Parathyroid adenoma (tissue), 2 donors: ENCODE measurements at regions not wholly inside any gene's neighbourhood (a gene's known extent, or its start where the extent isn't known, plus 50 kb on each side); places are given as distances from the start of the nearest gene placed in this dataset.

Experiments
- H2AFZ ChIP-seq: fragments of 300-600 bp; sonication (generic); one replicate; pipeline ENCODE4 v1.7.0; 2017; ENCODE audit warnings: antibody characterized with exemption, mild to moderate bottlenecking
- H3K27ac ChIP-seq: fragments of 300-600 bp; sonication (generic); one replicate; pipeline ENCODE4 v1.7.0; 2017
- H3K27me3 ChIP-seq: fragments of 300-600 bp; sonication (generic); one replicate; pipeline ENCODE4 v1.7.0; 2017; ENCODE audit warnings: low read length; ENCODE audit not compliant: control insufficient read depth, insufficient read depth
- H3K36me3 ChIP-seq: fragments of 300-600 bp; sonication (generic); one replicate; pipeline ENCODE4 v1.7.0; 2017; ENCODE audit warnings: low read length; ENCODE audit not compliant: control insufficient read depth, insufficient read depth
- H3K4me1 ChIP-seq: fragments of 300-600 bp; sonication (generic); one replicate; pipeline ENCODE4 v1.7.0; 2017; ENCODE audit warnings: control low read depth
- H3K4me2 ChIP-seq: fragments of 300-600 bp; sonication (generic); one replicate; pipeline ENCODE4 v1.7.0; 2017; ENCODE audit warnings: low read length
- H3K4me3 ChIP-seq: fragments of 300-600 bp; sonication (generic); one replicate; pipeline ENCODE4 v1.7.0; 2017; ENCODE audit warnings: low read depth, low read length
- H3K79me2 ChIP-seq: fragments of 300-600 bp; sonication (generic); one replicate; pipeline ENCODE4 v1.7.0; 2017; ENCODE audit warnings: control low read depth
- H3K9ac ChIP-seq: fragments of 300-600 bp; sonication (generic); one replicate; pipeline ENCODE4 v1.7.0; 2017; ENCODE audit warnings: mild to moderate bottlenecking
- H3K9me3 ChIP-seq: fragments of 300-600 bp; sonication (generic); one replicate; pipeline ENCODE4 v1.7.0; 2017; ENCODE audit warnings: low read length; ENCODE audit not compliant: control insufficient read depth
- TF ChIP-seq, protein P1 (sequence below): fragments of 300-600 bp; sonication (generic); IDR thresholded peaks from one replicate; pipeline ENCODE4 v1.7.0; 2017; ENCODE audit warnings: antibody characterized with exemption, mild to moderate bottlenecking
- donor health status: primary hyperparathyroidism.

DNA sequence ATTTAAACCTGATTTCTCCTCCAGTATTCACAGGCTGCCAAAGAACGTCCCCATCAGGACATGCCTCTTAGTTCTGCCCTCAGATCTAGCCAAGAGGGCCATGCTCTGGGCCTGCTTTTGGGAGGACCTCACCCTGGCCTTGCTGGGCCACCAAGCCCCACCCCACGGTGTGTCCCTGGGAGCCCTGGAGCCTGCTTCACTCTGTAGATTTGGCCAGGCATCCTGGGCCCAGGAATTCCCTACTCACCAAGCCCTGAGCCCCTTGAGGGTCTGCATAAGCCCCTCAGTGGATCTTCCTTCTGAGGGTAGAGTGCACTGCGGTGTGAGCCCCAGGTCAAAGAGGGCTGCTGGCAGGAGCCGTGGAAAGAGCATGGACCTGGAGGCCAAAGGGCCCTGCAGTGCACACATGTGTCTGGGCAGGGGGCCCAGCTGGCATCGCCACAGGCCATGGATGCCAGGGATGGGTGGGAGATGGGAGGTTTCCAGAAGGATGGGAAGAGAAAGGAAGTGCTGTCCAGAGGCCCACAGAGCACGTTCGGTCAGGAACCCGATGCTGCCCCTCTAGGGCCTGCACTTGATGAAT lies 98.0 kb downstream of the DACT2 start:
- no peak overlapping the region for H3K27ac ChIP-seq
- H3K4me3 ChIP-seq: no peak overlapping the region
- no peak overlapping the region for H3K9ac ChIP-seq
- no peaks in the 10 kb centered on the region for H3K79me2 ChIP-seq
- no peaks in the 10 kb centered on the region for H3K4me1 ChIP-seq
- H3K4me2 ChIP-seq: no peak overlapping the region
- H3K9me3 ChIP-seq: no peaks in the 10 kb centered on the region
- H2AFZ ChIP-seq: no peak overlapping the region
- TF ChIP-seq, protein P1, sequence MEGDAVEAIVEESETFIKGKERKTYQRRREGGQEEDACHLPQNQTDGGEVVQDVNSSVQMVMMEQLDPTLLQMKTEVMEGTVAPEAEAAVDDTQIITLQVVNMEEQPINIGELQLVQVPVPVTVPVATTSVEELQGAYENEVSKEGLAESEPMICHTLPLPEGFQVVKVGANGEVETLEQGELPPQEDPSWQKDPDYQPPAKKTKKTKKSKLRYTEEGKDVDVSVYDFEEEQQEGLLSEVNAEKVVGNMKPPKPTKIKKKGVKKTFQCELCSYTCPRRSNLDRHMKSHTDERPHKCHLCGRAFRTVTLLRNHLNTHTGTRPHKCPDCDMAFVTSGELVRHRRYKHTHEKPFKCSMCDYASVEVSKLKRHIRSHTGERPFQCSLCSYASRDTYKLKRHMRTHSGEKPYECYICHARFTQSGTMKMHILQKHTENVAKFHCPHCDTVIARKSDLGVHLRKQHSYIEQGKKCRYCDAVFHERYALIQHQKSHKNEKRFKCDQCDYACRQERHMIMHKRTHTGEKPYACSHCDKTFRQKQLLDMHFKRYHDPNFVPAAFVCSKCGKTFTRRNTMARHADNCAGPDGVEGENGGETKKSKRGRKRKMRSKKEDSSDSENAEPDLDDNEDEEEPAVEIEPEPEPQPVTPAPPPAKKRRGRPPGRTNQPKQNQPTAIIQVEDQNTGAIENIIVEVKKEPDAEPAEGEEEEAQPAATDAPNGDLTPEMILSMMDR: no peak
- H3K36me3 ChIP-seq: no peaks in the 10 kb centered on the region
- no peaks in the 10 kb centered on the region for H3K27me3 ChIP-seq

GRCh38 chr6:168221000-168221399 lies 98.6 kb downstream of the DACT2 start:
- H3K4me2 ChIP-seq: no peak overlapping the region
- no peaks in the 10 kb centered on the region for H3K36me3 ChIP-seq
- no peaks in the 10 kb centered on the region for H3K79me2 ChIP-seq
- no peak overlapping the region for H3K4me3 ChIP-seq
- no peaks in the 10 kb centered on the region for H3K4me1 ChIP-seq
- no peak overlapping the region for H3K27ac ChIP-seq
- no peak overlapping the region for H2AFZ ChIP-seq
- no peaks in the 10 kb centered on the region for H3K27me3 ChIP-seq
- no peak overlapping the region for H3K9ac ChIP-seq
- H3K9me3 ChIP-seq: no peaks in the 10 kb centered on the region
- TF ChIP-seq, protein P1: no peak

DNA sequence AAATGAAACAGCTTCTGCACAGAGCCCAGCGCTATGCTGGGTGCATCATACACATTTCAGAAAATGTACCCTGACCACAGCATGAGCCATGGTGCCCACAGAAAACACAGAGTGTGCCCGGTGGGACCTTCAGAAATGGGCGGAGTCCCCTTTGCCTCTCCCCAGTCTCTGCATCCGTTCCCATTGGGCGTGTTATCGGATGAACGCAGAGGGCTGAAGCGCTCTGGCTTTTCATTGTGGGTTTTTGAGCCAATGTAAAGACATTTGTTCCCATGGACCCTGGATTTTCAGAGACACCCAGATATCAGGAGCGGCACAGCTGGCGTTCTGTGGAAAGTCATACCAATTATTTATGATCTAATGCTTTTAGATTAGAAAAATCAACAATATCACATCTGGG lies 99.8 kb downstream of the DACT2 start:
- H3K9ac ChIP-seq: no peak overlapping the region
- H3K4me1 ChIP-seq: no peaks in the 10 kb centered on the region
- no peak overlapping the region for H3K4me2 ChIP-seq
- H2AFZ ChIP-seq: no peak overlapping the region
- TF ChIP-seq, protein P1: no peak
- no peaks in the 10 kb centered on the region for H3K36me3 ChIP-seq
- H3K4me3 ChIP-seq: no peak overlapping the region
- no peak overlapping the region for H3K27ac ChIP-seq
- H3K27me3 ChIP-seq: no peaks in the 10 kb centered on the region
- H3K79me2 ChIP-seq: no peaks in the 10 kb centered on the region
- no peaks in the 10 kb centered on the region for H3K9me3 ChIP-seq

- H2AFZ ChIP-seq: no peak overlapping the region
- H3K9ac ChIP-seq: no peak overlapping the region
- H3K27ac ChIP-seq: no peak overlapping the region
- no peaks in the 10 kb centered on the region for H3K79me2 ChIP-seq
- H3K27me3 ChIP-seq: no peaks in the 10 kb centered on the region
- H3K36me3 ChIP-seq: no peaks in the 10 kb centered on the region
- H3K4me1 ChIP-seq: no peaks in the 10 kb centered on the region
- no peak overlapping the region for H3K4me2 ChIP-seq
- no peaks in the 10 kb centered on the region for H3K9me3 ChIP-seq
- TF ChIP-seq, protein P1: no peak
- no peak overlapping the region for H3K4me3 ChIP-seq
Measured at GRCh38 chr6:168218785-168219566, 100.6 kb downstream of the DACT2 start.
